HG02970 (cell line): ENCODE measurements at regions not wholly inside any gene's neighbourhood (a gene's known extent, or its start where the extent isn't known, plus 50 kb on each side); places are given as distances from the start of the nearest gene placed in this dataset.
A peak's percentile ranks its signal among the peaks of the same experiment; 100 is the strongest.

ENCODE experiments used
- ATAC-seq: cut with Tn5 transposase; IDR thresholded peaks from one replicate; pipeline ENCODE4 v1.9.1; 2021; ENCODE audit warnings: mild to moderate bottlenecking, moderate library complexity, moderate number of reproducible peaks; ENCODE audit not compliant: unreplicated experiment, low FRiP score

GRCh38 chrX:39559229-39559628, 538.5 kb downstream of the BCOR start:
- ATAC-seq, result no peak

GRCh38 chrX:39560271-39560670, 537.5 kb downstream of the BCOR start:
- no peak for ATAC-seq

- no peak for ATAC-seq
Observed at GRCh38 chrX:39563178-39563577, 534.6 kb downstream of the BCOR start.

GRCh38 chrX:39564751-39565150, 533.0 kb downstream of the BCOR start:
- ATAC-seq, result no peak

- ATAC-seq, result no peak
Observed at GRCh38 chrX:39574178-39574577, 523.6 kb downstream of the BCOR start.

GRCh38 chrX:39576041-39576872, 521.5 kb downstream of the BCOR start:
- ATAC-seq, result no peak

GRCh38 chrX:39577206-39577984, 520.4 kb downstream of the BCOR start:
- ATAC-seq, result no peak

- peak; percentile 55 for ATAC-seq
Observed at GRCh38 chrX:39577985-39578869, 519.5 kb downstream of the BCOR start.

GRCh38 chrX:39580043-39580442, 517.7 kb downstream of the BCOR start:
- no peak for ATAC-seq

- ATAC-seq, result no peak
Observed at GRCh38 chrX:39581411-39581810, 516.3 kb downstream of the BCOR start.

GRCh38 chrX:39582091-39582490, 515.7 kb downstream of the BCOR start:
- ATAC-seq, result no peak

- no peak for ATAC-seq
Observed at GRCh38 chrX:39582976-39583375, 514.8 kb downstream of the BCOR start.

GRCh38 chrX:39585808-39586207, 511.9 kb downstream of the BCOR start:
- ATAC-seq, result no peak

- ATAC-seq, result no peak
Observed at GRCh38 chrX:39586359-39586758, 511.4 kb downstream of the BCOR start.

- ATAC-seq, result no peak
Observed at GRCh38 chrX:39591099-39591498, 506.7 kb downstream of the BCOR start.

GRCh38 chrX:39592776-39593175, 505.0 kb downstream of the BCOR start:
- no peak for ATAC-seq

GRCh38 chrX:39595977-39596376, 501.8 kb downstream of the BCOR start:
- ATAC-seq, result no peak

GRCh38 chrX:39596437-39596836, 501.3 kb downstream of the BCOR start:
- ATAC-seq, result no peak

GRCh38 chrX:39599339-39599738, 498.4 kb downstream of the BCOR start:
- no peak for ATAC-seq

- ATAC-seq, result no peak
Observed at GRCh38 chrX:39600222-39600621, 497.5 kb downstream of the BCOR start.
